T-helper 17 cell (primary cell): ENCODE measurements at regions not wholly inside any gene's neighbourhood (a gene's known extent, or its start where the extent isn't known, plus 50 kb on each side); places are given as distances from the start of the nearest gene placed in this dataset.

Experiments used
- ATAC-seq: fragments of 150-1000 bp; cut with Tn5 transposase; 2 replicates; pipeline ENCODE4 v1.10.0; 2021; ENCODE audit warnings: mild to moderate bottlenecking, moderate library complexity
- DNase-seq, 3 donors: peaks; one replicate each; pipeline versions ENCODE4 v3.0.0 to v3.0.0-alpha.2; 2020 to 2021
- H3K9me3 ChIP-seq: one replicate; pipeline ENCODE4 v1.7.0; 2013; ENCODE audit warnings: low read length, mild to moderate bottlenecking; ENCODE audit not compliant: control insufficient read depth, poor library complexity, severe bottlenecking
- H3K27ac Mint-ChIP-seq: one replicate; pipeline ENCODE4 v1.8.0; 2022; ENCODE audit warnings: mild to moderate bottlenecking, moderate library complexity, mixed read lengths
- H3K27me3 Mint-ChIP-seq: one replicate; pipeline ENCODE4 v1.8.0; 2022; ENCODE audit warnings: mixed read lengths
- H3K36me3 Mint-ChIP-seq: one replicate; pipeline ENCODE4 v1.8.0; 2022; ENCODE audit warnings: low read depth, mixed read lengths
- H3K4me1 Mint-ChIP-seq: one replicate; pipeline ENCODE4 v1.8.0; 2022; ENCODE audit warnings: mild to moderate bottlenecking, mixed read lengths
- H3K4me3 Mint-ChIP-seq: one replicate; pipeline ENCODE4 v1.8.0; 2022; ENCODE audit warnings: mild to moderate bottlenecking, moderate library complexity, mixed read lengths

DNA sequence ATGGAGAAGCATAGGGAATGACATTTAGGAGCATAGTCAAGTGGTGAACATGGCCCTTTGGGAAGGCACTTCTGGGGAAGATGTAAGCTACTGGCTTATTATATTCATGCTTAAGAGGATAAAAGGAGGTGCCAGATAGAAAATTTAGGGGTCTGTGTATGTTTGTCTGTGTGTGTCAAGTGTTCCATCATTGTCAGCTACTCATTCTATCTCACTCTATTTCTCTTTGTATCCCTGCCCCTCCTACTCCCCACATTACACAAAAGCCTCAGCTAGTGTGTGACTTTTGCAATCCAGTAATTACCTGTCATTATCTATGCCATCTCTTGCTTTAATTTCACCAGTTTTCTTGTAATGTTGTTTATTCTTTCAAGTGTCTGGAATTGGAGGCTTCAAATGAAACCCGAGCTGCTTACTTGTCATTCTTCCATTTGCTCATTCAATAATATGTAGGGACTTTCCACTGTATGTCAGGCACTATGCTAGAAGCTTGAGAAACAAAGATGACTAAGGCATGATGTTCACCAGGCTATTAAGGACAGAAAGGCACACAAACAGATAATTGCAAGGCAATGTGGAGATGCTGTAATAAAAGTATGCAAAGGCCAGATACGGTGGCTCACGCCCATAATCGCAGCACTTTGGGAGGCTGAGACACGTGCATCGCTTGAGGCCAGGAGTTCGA, 229.8 kb upstream of the TEX13C start:
- no peak for DNase-seq
- no peaks in the 10 kb centered on the region for H3K9me3 ChIP-seq
- ATAC-seq = no peak
- no peaks in the 10 kb centered on the region for H3K36me3 Mint-ChIP-seq
- no peak overlapping the region for H3K27ac Mint-ChIP-seq
- peaks cover 10% of the 10 kb centered on the region for H3K27me3 Mint-ChIP-seq
- no peaks in the 10 kb centered on the region for H3K4me1 Mint-ChIP-seq
- no peak overlapping the region for H3K4me3 Mint-ChIP-seq

DNA sequence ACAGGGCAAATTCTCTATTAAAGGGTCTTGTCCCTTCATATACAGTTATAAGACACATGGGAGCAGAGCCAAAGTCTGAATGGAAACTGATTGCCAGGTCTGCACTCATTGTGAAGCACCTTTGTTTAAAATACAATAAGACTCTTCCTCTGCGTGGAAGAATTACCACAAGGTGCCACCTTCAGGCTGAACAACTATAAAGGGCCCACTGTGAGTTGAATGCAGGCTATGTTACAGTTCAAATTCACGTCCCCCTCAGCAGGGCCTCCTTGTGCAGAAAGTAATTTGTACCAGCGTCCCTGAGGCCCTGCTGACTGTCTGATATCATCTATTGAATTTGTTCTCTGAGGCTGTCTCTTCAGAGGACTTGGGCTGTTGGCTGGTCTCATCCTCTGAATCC, 225.8 kb upstream of the TEX13C start:
- no peak for DNase-seq
- H3K27me3 Mint-ChIP-seq = no peaks in the 10 kb centered on the region
- no peaks in the 10 kb centered on the region for H3K4me1 Mint-ChIP-seq
- no peak for ATAC-seq
- H3K9me3 ChIP-seq = no peaks in the 10 kb centered on the region
- H3K36me3 Mint-ChIP-seq = no peaks in the 10 kb centered on the region
- no peak overlapping the region for H3K27ac Mint-ChIP-seq
- H3K4me3 Mint-ChIP-seq = no peak overlapping the region

DNA sequence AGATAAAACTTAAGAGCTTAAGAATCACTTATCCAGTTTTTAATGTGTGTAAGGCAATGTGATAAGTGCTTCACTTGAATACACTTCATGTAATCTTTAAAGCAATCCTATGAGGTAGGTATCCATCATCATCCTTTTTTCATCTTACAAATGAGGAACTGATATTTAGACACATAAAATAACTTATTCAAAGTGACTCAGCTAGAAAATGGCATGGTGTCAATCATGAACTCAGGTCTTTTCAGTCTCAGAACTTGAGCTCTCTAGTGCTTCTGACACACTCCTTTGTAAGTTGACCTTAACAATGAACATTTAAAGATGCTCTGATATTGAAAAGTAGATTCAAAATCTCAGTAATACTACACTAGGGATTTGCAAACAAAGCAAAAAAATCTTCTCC, 224.8 kb upstream of the TEX13C start:
- Mint-ChIP-seq H3K4me1 (no peaks in the 10 kb centered on the region), H3K36me3 (no peaks in the 10 kb centered on the region), H3K27ac (no peak overlapping the region), H3K27me3 (no peaks in the 10 kb centered on the region), H3K4me3 (no peak overlapping the region)
- ATAC-seq (no peak), DNase-seq (no peak)
- no peaks in the 10 kb centered on the region for H3K9me3 ChIP-seq

DNA sequence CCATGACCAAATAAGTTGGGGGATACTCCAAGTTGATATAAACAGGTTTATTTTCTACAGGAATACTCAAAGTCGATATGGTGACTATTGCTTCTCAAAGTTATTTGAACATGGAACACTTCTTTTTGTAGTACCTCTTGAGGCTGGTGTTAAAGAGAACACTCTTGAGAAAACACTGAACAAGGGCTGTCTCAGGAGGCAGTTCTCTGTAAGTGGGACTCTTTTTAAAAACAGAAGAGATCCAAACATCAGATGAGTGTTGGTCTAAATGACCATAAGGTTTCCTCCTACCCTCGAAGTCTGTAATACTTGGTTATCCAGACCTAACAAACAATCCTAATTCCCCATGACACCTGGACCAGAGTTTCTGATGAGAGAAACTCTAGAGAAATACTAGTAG, 223.2 kb upstream of the TEX13C start:
- Mint-ChIP-seq H3K4me1 (no peaks in the 10 kb centered on the region), H3K27ac (no peak overlapping the region), H3K36me3 (no peaks in the 10 kb centered on the region), H3K27me3 (no peaks in the 10 kb centered on the region), H3K4me3 (no peak overlapping the region)
- ATAC-seq (no peak), DNase-seq (no peak)
- H3K9me3 ChIP-seq = no peaks in the 10 kb centered on the region

DNA sequence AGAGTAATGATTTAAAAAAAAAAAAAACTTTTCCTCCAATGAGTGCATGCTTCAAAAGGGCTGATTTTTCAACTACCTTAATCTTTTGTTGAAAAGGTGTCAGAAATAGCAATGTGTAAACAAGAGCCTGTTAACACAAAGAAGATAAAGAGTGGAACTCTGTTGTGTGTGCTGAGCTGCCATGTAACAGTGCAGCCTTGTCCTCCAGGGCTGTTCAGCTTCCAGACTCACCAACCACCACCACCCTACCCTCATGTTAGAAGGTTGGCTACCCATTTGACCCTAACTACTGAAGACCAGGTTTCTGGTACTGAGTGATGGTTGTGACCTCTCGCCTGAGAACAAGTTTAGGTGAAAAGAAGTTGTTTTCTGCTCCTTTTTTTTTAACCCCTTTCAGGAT, 222.8 kb upstream of the TEX13C start:
- Mint-ChIP-seq H3K27ac (no peak overlapping the region), H3K27me3 (no peaks in the 10 kb centered on the region), H3K4me3 (no peak overlapping the region), H3K36me3 (no peaks in the 10 kb centered on the region), H3K4me1 (no peaks in the 10 kb centered on the region)
- ATAC-seq (no peak), DNase-seq (no peak)
- H3K9me3 ChIP-seq = no peaks in the 10 kb centered on the region

DNA sequence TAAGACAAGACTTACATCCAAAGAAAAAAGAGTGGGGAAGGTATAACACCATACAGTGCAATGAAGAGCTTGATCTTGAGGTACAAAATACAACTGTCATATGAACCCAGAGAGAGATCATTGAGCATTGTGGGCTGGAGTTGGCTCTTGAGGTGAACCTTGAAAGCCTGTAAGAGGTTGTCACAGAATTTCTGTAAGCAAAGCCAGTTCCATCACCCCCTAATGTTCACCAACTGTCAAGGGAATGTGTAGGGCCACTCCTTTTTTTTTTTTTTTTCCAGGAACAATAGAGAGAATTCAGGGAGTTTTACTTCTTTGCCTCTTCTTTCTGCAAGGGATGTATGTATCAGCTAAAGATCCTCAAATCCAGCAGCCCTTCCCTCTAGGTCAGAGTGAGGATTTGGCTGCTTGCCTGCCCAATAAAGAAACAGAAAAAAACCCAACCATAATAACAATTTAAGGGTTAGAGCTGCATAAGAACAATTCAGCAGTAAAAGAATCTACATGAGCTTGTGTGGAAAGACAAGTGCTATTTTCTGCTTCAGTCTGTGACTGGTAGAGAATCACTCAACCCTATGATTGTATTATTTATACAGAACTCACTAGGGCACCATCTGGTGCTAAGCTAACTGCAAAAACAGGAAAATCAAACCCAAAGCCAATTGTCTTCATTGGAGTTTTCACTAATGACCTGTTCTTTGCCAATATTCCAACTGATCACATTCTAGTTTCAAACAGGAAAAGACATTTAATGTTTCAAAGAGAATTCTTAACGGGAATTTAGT, 217.5 kb upstream of the TEX13C start:
- H3K9me3 ChIP-seq = no peaks in the 10 kb centered on the region
- DNase-seq (no peak), ATAC-seq (no peak)
- Mint-ChIP-seq H3K4me1 (no peaks in the 10 kb centered on the region), H3K27ac (no peak overlapping the region), H3K4me3 (no peak overlapping the region), H3K27me3 (no peaks in the 10 kb centered on the region), H3K36me3 (no peaks in the 10 kb centered on the region)

DNA sequence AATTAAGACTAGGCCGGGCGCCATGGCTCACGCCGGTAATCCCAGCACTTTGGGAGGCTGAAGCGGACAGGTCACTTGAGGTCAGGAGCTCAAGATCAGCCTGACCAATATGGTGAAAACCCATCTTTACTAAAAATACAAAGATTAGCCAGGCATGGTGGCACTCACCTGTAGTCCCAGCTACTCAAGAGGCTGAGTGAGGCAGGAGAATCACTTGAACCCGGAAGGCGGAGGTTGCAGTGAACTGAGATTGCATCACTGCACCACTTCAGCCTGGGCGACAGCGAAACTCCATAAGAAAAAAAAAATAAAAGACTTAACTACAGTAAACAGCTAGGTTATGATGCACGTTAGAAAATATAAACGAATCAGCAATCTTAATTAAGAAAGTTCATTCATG, 216.0 kb upstream of the TEX13C start:
- no peak overlapping the region for H3K4me3 Mint-ChIP-seq
- no peaks in the 10 kb centered on the region for H3K36me3 Mint-ChIP-seq

DNA sequence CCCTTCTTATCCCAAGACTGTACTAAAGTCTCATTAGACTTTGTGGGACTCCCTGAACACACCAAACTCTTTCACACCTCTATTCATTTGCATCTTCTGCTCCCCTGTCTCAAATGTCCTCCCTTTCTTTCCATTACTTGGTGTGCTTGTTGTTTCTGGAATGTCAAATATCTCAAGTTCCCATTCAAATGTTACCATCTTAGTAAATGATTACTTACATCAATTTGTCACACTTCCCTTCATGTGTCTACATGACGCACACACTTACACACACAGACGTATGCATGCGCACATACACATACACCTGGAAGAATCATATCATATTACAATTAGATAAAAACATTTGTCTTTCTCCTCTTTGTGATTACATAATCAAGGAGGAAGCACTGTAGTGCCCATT, 210.8 kb upstream of the TEX13C start:
- no peak overlapping the region for H3K4me3 Mint-ChIP-seq
- H3K9me3 ChIP-seq = no peaks in the 10 kb centered on the region
- ATAC-seq = no peak
- H3K27ac Mint-ChIP-seq = no peak overlapping the region
- no peaks in the 10 kb centered on the region for H3K36me3 Mint-ChIP-seq
- H3K27me3 Mint-ChIP-seq = no peaks in the 10 kb centered on the region
- DNase-seq = no peak
- no peaks in the 10 kb centered on the region for H3K4me1 Mint-ChIP-seq

More for the DNA sequence above, 216.0 kb upstream of the TEX13C start:
- ATAC-seq = no peak
- no peaks in the 10 kb centered on the region for H3K27me3 Mint-ChIP-seq
- no peaks in the 10 kb centered on the region for H3K9me3 ChIP-seq
- H3K27ac Mint-ChIP-seq = no peak overlapping the region
- no peak for DNase-seq
- H3K4me1 Mint-ChIP-seq = no peaks in the 10 kb centered on the region

DNA sequence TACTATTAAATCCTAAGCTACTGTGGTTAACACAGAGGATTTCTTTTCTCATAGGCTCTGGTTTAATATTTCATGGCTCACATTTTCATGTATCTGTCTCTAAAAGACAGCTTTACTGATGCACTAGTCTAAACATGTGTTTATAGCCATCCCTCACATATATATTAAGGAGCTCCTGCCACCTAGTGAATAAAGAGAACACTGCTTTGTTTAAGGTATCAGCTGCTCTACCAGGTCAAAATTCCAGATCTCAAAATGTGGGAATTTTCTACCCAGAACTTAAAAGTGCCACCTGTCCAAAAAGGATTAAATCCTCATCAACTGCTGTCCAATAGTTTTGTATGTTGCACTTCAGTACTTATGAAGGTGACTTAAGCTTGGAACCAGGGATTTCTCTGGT, 188.5 kb upstream of the TEX13C start:
- no peak overlapping the region for H3K4me3 Mint-ChIP-seq
- DNase-seq = no peak
- no peak overlapping the region for H3K27ac Mint-ChIP-seq

DNA sequence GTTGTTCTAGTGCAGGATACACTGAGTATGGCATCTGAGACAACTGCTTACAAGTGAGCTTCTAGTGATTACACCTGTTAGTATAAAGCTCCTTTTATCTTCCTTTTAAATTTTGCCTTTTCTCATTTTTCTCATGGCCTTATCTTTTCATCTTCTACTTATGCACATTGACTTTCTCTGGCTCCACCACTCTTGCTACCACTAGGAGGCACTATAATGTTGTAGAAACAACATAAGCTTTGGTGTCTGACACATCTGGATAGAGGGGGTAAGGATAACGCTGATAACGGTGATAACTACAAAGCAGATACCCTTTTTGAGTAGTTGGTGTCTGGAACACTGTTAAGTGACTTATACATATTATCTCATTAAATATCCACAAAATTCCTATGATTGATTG, 187.4 kb upstream of the TEX13C start:
- Mint-ChIP-seq H3K4me3 (no peak overlapping the region), H3K27me3 (no peaks in the 10 kb centered on the region), H3K36me3 (no peaks in the 10 kb centered on the region), H3K27ac (no peak overlapping the region), H3K4me1 (peaks cover 2% of the 10 kb centered on the region)
- DNase-seq = no peak
- no peak for ATAC-seq
- H3K9me3 ChIP-seq = no peaks in the 10 kb centered on the region

More for the DNA sequence above, 188.5 kb upstream of the TEX13C start:
- no peaks in the 10 kb centered on the region for H3K9me3 ChIP-seq
- no peaks in the 10 kb centered on the region for H3K36me3 Mint-ChIP-seq
- ATAC-seq = no peak
- H3K4me1 Mint-ChIP-seq = peaks cover 2% of the 10 kb centered on the region
- no peaks in the 10 kb centered on the region for H3K27me3 Mint-ChIP-seq

DNA sequence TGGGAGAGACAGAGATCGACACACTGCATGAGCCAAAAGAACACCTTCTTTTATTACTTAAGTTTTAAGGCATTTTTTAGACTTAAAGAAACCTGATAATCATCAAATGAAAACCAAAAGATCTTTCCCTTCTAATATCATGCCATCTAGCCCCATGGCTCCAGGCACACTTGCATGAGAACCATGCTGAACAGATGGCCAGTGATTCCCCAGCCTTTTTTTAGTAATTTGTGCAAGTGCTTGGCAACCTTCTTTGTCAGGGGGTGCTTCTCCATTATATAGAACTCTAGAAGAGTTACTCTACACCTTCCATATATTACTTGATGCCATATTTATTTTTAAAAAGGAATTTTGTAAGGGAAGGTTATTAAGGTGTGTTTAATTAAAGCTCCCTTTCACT, 182.2 kb upstream of the TEX13C start:
- Mint-ChIP-seq H3K4me3 (no peak overlapping the region), H3K27me3 (peaks cover 4% of the 10 kb centered on the region), H3K36me3 (no peaks in the 10 kb centered on the region), H3K27ac (no peak overlapping the region), H3K4me1 (no peaks in the 10 kb centered on the region)
- DNase-seq = no peak
- ATAC-seq = no peak
- no peaks in the 10 kb centered on the region for H3K9me3 ChIP-seq

DNA sequence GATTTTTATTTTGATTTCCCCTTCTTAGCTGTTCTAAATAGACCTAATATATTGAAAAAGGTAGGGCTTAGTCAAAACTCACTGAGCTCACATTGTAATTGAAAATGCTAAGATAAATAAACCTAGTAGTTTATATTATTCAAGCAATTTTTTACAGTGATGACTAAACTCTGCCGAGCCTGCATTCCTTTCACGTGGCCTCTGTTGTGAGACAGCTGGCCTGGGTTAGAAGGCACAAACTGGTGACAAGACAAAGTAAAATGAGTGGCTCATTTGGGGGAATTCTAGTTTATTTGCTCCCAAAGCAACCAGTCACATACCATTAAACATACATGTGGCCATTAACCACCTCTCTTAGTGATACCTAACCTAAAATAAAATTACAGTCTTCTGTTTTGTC, 169.4 kb upstream of the TEX13C start:
- H3K9me3 ChIP-seq = no peaks in the 10 kb centered on the region
- no peaks in the 10 kb centered on the region for H3K4me1 Mint-ChIP-seq
- H3K36me3 Mint-ChIP-seq = no peaks in the 10 kb centered on the region
- H3K27ac Mint-ChIP-seq = no peak overlapping the region
- ATAC-seq (no peak), DNase-seq (no peak)
- no peak overlapping the region for H3K4me3 Mint-ChIP-seq
- H3K27me3 Mint-ChIP-seq = no peaks in the 10 kb centered on the region

DNA sequence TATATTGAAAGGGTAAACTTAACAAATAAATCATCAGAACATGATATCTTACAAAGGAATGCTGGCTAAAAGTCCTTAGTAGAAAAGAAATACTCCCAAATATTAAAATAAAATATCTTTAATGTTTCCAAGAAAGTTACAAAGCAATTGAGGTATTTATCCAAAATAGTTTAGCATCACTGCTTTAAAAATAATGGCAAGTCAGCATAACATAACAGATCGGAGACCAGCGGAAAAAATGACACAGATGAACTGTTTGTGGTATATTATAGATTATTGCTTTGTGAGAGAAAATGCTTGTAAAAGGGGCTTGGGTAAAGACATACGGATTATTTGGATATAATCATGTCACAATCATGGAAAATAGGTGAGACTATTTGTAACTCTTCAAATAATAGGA, 168.5 kb upstream of the TEX13C start:
- no peak for DNase-seq
- ATAC-seq = no peak
- no peak overlapping the region for H3K27ac Mint-ChIP-seq
- H3K27me3 Mint-ChIP-seq = no peaks in the 10 kb centered on the region
- no peaks in the 10 kb centered on the region for H3K4me1 Mint-ChIP-seq
- no peak overlapping the region for H3K4me3 Mint-ChIP-seq
- H3K36me3 Mint-ChIP-seq = no peaks in the 10 kb centered on the region
- no peaks in the 10 kb centered on the region for H3K9me3 ChIP-seq

DNA sequence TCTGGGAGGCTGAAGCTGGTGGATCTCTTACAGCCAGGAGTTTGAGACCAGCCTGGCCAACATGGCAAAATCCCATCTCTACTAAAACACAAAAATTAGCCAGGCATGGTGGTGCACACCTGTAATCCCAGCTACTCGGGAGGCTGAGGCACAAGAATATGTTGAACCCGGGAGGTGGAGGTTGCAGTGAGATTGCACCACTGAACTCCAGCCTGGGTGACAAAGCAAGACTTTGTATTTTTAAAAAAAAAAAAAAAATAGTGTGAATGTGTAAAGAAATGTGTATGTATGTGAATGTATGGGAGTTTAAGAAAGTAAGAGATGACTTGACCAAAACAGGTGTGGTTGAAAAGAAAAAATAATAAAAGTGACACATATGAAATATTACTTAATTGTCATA, 167.7 kb upstream of the TEX13C start:
- Mint-ChIP-seq H3K4me3 (no peak overlapping the region), H3K4me1 (no peaks in the 10 kb centered on the region), H3K36me3 (no peaks in the 10 kb centered on the region), H3K27ac (no peak overlapping the region), H3K27me3 (no peaks in the 10 kb centered on the region)
- no peaks in the 10 kb centered on the region for H3K9me3 ChIP-seq
- DNase-seq (no peak), ATAC-seq (no peak)
